Colonic mucosa (tissue), 4 donors: ENCODE measurements at regions not wholly inside any gene's neighbourhood (a gene's known extent, or its start where the extent isn't known, plus 50 kb on each side); places are given as distances from the start of the nearest gene placed in this dataset.

Experiments used
- DNase-seq: peaks from one replicate; pipeline ENCODE4 v3.0.0-alpha.2; 2020
- H3K27ac ChIP-seq: fragments of 200-600 bp; one replicate; pipeline ENCODE4 v1.8.0; 2021
- H3K27me3 ChIP-seq: fragments of 200-600 bp; one replicate; pipeline ENCODE4 v1.8.0; 2021
- H3K36me3 ChIP-seq: fragments of 200-600 bp; one replicate; pipeline ENCODE4 v1.8.0; 2021
- H3K4me1 ChIP-seq: fragments of 200-600 bp; one replicate; pipeline ENCODE4 v1.8.0; 2021; ENCODE audit warnings: mild to moderate bottlenecking
- H3K4me3 ChIP-seq: fragments of 200-600 bp; one replicate; pipeline ENCODE4 v1.8.0; 2021
- H3K9ac ChIP-seq, 2 donors: one replicate each; pipeline ENCODE4 v1.7.0; 2013; ENCODE audit warnings: control low read depth in 2 of 2, low read depth in 2 of 2, low read length in 2 of 2
- H3K9me3 ChIP-seq: fragments of 200-600 bp; one replicate; pipeline ENCODE4 v1.8.0; 2021
- CTCF ChIP-seq: fragments of 200-600 bp; IDR thresholded peaks from one replicate; pipeline ENCODE4 v1.8.0; 2022; ENCODE audit warnings: antibody characterized with exemption, mild to moderate bottlenecking
- intact Hi-C: fragments of 100-400 bp; cut with DNase I; formaldehyde crosslinking; loops from one replicate; pipeline ENCODE4 v1.14.1; 2022
- donor health status: healthy.
- donor health status: DM: no; HTN: no; CAD: no.
- donor health status: DM: no; HTN: no; CAD: no.

DNA sequence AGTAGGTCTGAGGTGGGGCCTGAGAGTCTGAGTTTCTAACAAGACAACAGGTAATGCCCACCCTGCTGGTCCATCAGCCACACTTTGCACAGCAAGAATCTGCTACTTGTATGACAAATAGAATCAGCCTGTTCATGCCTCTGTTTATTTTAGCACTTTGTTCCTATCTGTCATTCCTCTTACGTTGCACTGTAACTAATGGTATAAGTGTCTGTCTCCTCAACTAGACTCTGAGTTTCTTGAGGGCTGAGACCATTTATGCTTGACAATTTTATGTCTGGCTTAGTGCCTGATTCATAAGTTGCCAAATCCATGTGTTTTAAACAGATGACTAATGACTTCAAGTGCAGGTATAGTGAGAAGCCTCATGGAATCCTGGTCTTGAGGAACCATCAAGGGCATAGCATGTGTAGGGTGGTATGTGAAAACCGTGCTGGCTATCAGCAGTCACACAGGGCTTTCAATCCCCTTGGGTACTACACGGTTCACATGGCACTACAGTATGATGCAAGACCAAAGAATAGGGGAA lies 209.7 kb downstream of the C11orf91 start:
- H3K9me3 ChIP-seq = no peaks in the 10 kb centered on the region
- H3K27me3 ChIP-seq = no peaks in the 10 kb centered on the region
- TF ChIP-seq CTCF = no peak
- H3K9ac ChIP-seq = no peak overlapping the region
- no peak overlapping the region for H3K27ac ChIP-seq
- H3K36me3 ChIP-seq = no peaks in the 10 kb centered on the region
- no peak overlapping the region for H3K4me3 ChIP-seq
- intact Hi-C loops = no loop called here
- H3K4me1 ChIP-seq = no peaks in the 10 kb centered on the region
- DNase-seq = no peak

- Histone ChIP-seq H3K9ac (no peak overlapping the region), H3K36me3 (no peaks in the 10 kb centered on the region), H3K9me3 (no peaks in the 10 kb centered on the region), H3K27me3 (no peaks in the 10 kb centered on the region), H3K4me1 (no peaks in the 10 kb centered on the region), H3K4me3 (no peak overlapping the region), H3K27ac (no peak overlapping the region)
- TF ChIP-seq CTCF = no peak
- intact Hi-C loops = no loop called here
- no peak for DNase-seq
These were observed 211.7 kb downstream of the C11orf91 start for GRCh38 chr11:33488971-33489370.

DNA sequence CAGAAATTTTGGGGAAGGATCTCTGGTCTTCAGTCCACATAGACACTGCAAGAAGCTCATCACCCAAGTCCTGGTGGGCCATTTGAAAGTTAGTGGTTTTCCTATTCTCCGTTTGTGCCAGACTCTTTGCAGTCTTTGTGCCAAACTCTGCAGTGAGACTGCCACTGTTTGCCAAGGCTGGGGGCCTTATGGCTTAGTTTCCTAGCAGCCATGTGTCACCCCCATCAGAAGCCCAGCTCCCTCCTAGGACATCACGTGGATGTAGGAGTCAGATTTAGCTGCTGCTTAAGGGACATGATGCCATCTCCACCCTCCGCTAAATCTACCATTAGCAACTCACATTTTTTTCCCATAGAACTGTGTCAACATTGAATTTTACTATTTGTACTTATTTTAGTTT lies 220.0 kb downstream of the C11orf91 start:
- Histone ChIP-seq H3K9ac (no peak overlapping the region), H3K4me1 (no peaks in the 10 kb centered on the region), H3K4me3 (no peak overlapping the region), H3K27ac (no peak overlapping the region), H3K36me3 (no peaks in the 10 kb centered on the region), H3K27me3 (no peaks in the 10 kb centered on the region), H3K9me3 (no peaks in the 10 kb centered on the region)
- DNase-seq = no peak
- intact Hi-C loops = no loop called here
- TF ChIP-seq CTCF = no peak

- Histone ChIP-seq H3K36me3 (no peaks in the 10 kb centered on the region), H3K9ac (no peak overlapping the region), H3K27me3 (no peaks in the 10 kb centered on the region), H3K4me1 (no peaks in the 10 kb centered on the region), H3K27ac (no peak overlapping the region), H3K4me3 (no peak overlapping the region), H3K9me3 (no peaks in the 10 kb centered on the region)
- DNase-seq = no peak
- intact Hi-C loops = no loop called here
- no peak for TF ChIP-seq CTCF
These were observed 221.4 kb downstream of the C11orf91 start for GRCh38 chr11:33479231-33479630.

- no peak for DNase-seq
These were observed 221.0 kb downstream of the HIPK3 start for GRCh38 chr11:33478111-33478573.

More at GRCh38 chr11:33478111-33478573, 221.0 kb downstream of the HIPK3 start:
- no peak overlapping the region for H3K27ac ChIP-seq
- H3K27me3 ChIP-seq = no peaks in the 10 kb centered on the region
- no peaks in the 10 kb centered on the region for H3K4me1 ChIP-seq
- H3K9me3 ChIP-seq = no peaks in the 10 kb centered on the region
- intact Hi-C loops = no loop called here
- no peak overlapping the region for H3K9ac ChIP-seq
- H3K36me3 ChIP-seq = no peaks in the 10 kb centered on the region
- TF ChIP-seq CTCF = no peak
- H3K4me3 ChIP-seq = no peak overlapping the region
